ENCODE measurements at regions not wholly inside any gene's neighbourhood (a gene's known extent, or its start where the extent isn't known, plus 50 kb on each side); places are given as distances from the start of the nearest gene placed in this dataset.

- TF ChIP-seq CTCF (conservative IDR thresholded peaks at IDR 0.05; ENCODE audit: low read length) (no peak), EZH2phosphoT487 (IDR thresholded peaks at IDR 0.05; ENCODE audit: borderline replicate concordance, low read depth, low read length) (no peak)
These were observed 296.2 kb upstream of the PRDM1 start for GRCh38 chr6:105789935-105790334.

Measured in OCI-LY7 (cell line).